ENCODE measurements at regions not wholly inside any gene's neighbourhood (a gene's known extent, or its start where the extent isn't known, plus 50 kb on each side); places are given as distances from the start of the nearest gene placed in this dataset.

GRCh38 chr1:221263831-221264767, 384.9 kb downstream of the HLX start:
- DNase-seq (ENCODE audit: low read depth), result peak; percentile 84
- no peak overlapping the region for H3K4me3 ChIP-seq (ENCODE audit: low read length)
- TF ChIP-seq CTCF (IDR thresholded peaks at IDR 0.05; ENCODE audit: insufficient read depth, low read depth, low read length, missing control alignments), result peak; percentile 65

GRCh38 chr1:221264848-221265247, 385.6 kb downstream of the HLX start:
- no peak for TF ChIP-seq CTCF (IDR thresholded peaks at IDR 0.05; ENCODE audit: insufficient read depth, low read depth, low read length, missing control alignments)
- no peak overlapping the region for H3K4me3 ChIP-seq (ENCODE audit: low read length)
- DNase-seq (ENCODE audit: low read depth), result no peak

DNA sequence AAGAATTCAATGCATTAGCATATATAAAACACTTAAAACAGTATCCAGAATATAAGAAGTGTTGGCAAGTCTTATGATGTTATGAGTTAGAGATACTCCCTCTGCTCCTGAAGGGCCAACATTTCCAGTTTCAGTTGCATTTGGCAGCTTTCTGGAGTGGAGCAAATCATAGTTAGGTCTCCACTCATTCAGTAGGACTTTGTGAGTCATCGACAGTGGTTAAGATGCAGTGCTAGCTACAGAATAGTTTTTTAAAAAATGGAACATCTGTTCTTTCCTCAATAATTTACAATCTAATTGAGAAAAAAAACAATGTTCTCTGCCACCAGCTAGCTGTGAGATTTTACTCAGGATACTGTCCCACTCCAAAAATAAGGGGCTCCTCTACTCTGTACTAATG, 389.1 kb downstream of the HLX start:
- peak; percentile 49 for DNase-seq (ENCODE audit: low read depth)
- TF ChIP-seq CTCF (IDR thresholded peaks at IDR 0.05; ENCODE audit: insufficient read depth, low read depth, low read length, missing control alignments), result no peak
- H3K4me3 ChIP-seq (ENCODE audit: low read length), result no peak overlapping the region

- TF ChIP-seq CTCF (IDR thresholded peaks at IDR 0.05; ENCODE audit: insufficient read depth, low read depth, low read length, missing control alignments), result no peak
- no peak overlapping the region for H3K4me3 ChIP-seq (ENCODE audit: low read length)
Observed at GRCh38 chr1:221271701-221272100, 392.5 kb downstream of the HLX start.

GRCh38 chr1:221272940-221273339, 393.7 kb downstream of the HLX start:
- DNase-seq (ENCODE audit: low read depth), result no peak
- H3K4me3 ChIP-seq (ENCODE audit: low read length), result no peak overlapping the region
- no peak for TF ChIP-seq CTCF (IDR thresholded peaks at IDR 0.05; ENCODE audit: insufficient read depth, low read depth, low read length, missing control alignments)

More at GRCh38 chr1:221271701-221272100, 392.5 kb downstream of the HLX start:
- DNase-seq (ENCODE audit: low read depth), result no peak

GRCh38 chr1:221274373-221274772, 395.1 kb downstream of the HLX start:
- no peak overlapping the region for H3K4me3 ChIP-seq (ENCODE audit: low read length)
- no peak for TF ChIP-seq CTCF (IDR thresholded peaks at IDR 0.05; ENCODE audit: insufficient read depth, low read depth, low read length, missing control alignments)
- no peak for DNase-seq (ENCODE audit: low read depth)
